ENCODE measurements at regions not wholly inside any gene's neighbourhood (a gene's known extent, or its start where the extent isn't known, plus 50 kb on each side); places are given as distances from the start of the nearest gene placed in this dataset.

- DNase-seq (ENCODE audit: insufficient read length, low spot score): no peak
Observed at GRCh38 chr1:222275729-222276465, 272.0 kb downstream of the HHIPL2 start.

DNA sequence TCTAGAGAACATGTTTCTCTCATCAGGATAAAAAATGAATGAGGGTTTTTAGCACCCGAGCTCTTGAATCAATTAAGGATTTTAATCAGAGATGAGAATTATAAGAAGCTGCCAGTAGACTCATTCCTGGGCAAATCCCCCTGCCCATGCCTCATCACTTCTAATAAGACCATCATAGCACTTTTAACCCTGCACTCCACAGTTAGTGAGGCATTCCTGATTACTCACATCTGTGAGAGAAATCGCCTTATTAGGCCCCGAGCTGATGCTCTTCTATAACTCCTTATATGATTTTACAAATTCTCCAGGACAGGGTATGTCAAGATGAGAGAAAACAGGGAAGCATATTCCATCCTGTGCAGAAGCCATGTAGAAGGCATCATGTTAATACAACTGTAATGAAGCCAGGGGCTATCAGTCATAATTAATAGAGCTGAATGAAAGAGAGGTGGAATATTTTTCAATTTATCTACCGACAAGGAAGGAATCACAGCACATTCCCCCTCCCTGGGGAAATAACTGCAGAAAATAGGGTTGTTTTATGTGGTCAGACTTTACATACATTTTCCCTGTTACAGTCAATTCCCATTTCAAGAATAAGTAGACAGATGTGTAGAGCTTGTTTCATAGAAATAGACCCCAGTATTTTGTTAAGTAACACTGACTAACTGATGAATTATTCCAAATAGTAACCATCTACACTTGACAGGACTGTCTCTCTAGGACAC is 272.7 kb downstream of the HHIPL2 start:
- DNase-seq (ENCODE audit: insufficient read length, low spot score) (no peak), FAIRE-seq (no peak)
- no peak for TF ChIP-seq POLR2A (IDR thresholded peaks at IDR 0.05; ENCODE audit: low read depth, low read length)

More at GRCh38 chr1:222275729-222276465, 272.0 kb downstream of the HHIPL2 start:
- TF ChIP-seq POLR2A (IDR thresholded peaks at IDR 0.05; ENCODE audit: low read depth, low read length): no peak
- no peak for FAIRE-seq

GRCh38 chr1:222266223-222267196 is 281.4 kb downstream of the HHIPL2 start:
- no peak for TF ChIP-seq POLR2A (IDR thresholded peaks at IDR 0.05; ENCODE audit: low read depth, low read length)
- DNase-seq (ENCODE audit: insufficient read length, low spot score) (no peak), FAIRE-seq (no peak)

DNA sequence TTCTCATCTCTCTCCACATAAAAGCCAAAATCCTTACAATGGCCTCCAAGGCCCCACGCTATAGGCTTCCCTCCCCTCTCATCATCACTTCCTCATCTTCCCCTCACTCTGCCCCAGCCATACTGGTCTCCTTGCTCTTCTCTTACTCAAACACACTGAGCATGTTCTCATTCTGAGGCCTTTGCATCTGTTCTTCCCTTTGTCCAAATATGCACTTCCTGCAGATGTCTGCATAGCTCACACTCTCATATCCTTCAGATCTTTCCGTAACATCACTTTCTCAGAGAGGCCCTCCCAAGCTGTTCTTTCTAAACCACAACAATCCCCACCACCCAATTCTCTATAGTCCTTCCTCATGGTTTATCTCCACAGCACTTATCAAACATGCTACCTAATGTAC is 284.1 kb downstream of the HHIPL2 start:
- no peak for TF ChIP-seq POLR2A (IDR thresholded peaks at IDR 0.05; ENCODE audit: low read depth, low read length)
- no peak for FAIRE-seq
- DNase-seq (ENCODE audit: insufficient read length, low spot score): no peak

DNA sequence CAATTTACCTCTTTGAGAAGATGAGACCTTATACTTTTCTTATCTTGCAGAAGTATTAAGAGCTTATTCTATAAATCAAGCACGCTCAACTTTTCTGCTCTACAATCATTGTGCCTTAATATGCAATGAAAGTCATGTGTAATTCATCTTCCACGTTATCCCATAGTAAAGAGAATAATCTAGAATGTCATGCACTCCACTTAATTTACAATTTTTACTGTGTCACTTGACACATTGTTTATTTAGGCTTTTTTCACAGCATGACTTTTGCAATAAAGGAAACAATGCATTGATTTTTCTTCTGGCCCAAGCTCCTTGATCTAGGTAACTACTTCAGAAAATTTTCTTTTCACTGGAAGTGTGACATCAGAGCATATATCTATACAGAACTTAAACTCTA is 290.9 kb downstream of the HHIPL2 start:
- no peak for TF ChIP-seq POLR2A (IDR thresholded peaks at IDR 0.05; ENCODE audit: low read depth, low read length)
- no peak for DNase-seq (ENCODE audit: insufficient read length, low spot score)
- FAIRE-seq: no peak

DNA sequence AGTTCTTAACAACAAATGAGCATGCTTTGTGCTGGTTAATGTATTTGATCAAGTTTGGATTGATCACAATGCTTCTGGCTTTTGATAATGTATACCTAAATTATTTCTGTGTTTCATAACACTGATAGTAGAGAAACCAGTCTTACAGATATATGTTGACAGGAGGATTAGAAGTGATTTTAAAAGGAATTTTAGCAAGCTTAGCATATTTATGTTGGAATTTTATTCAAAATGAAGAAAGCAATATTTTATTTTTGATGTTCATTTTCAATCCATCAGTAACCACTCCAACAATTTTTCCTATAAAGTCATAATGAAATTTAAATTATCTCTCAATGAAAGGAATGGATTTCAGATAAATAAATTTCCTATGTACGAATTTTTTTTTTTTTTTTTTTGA is 291.8 kb downstream of the HHIPL2 start:
- no peak for TF ChIP-seq POLR2A (IDR thresholded peaks at IDR 0.05; ENCODE audit: low read depth, low read length)
- FAIRE-seq (no peak), DNase-seq (ENCODE audit: insufficient read length, low spot score) (no peak)

DNA sequence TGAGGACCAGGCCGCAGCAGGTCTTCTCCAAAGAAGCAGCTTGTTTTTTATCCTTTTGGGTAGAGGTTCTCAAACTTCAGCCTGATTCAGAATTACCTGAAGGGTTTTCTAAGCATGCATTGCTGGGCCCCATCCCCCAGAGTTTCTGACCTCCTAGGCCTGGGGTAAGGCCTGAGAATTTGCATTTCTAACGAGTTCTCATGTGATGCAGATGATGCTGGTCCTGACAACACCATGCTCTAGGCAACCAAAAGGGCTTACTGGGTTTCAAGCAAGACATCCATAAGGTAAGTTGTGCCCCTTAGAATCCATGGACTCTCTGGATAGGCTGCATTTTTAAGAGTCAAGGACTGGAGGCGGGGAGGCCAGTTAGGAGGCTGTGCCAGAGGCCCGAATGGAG is 295.1 kb downstream of the HHIPL2 start:
- FAIRE-seq: no peak
- TF ChIP-seq POLR2A (IDR thresholded peaks at IDR 0.05; ENCODE audit: low read depth, low read length): no peak
- no peak for DNase-seq (ENCODE audit: insufficient read length, low spot score)

DNA sequence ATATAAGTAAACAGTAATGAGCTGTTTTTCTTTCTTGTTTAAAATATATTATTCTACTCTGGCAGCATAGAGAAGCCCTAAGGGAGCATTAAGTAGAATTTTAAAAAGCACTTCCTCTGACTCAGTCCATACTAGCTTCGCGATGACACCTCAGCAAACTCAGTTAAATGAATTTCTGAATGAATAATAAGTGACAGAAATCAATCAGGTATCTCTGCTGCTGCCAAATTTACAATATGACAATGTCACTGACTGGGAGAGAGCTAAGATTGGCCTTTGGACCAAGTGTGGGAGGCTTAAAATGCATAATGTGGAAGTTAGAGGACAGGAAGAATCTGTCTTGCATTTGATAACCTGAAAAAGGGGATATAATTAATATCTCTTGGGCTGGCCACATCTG is 296.1 kb downstream of the HHIPL2 start:
- FAIRE-seq (no peak), DNase-seq (ENCODE audit: insufficient read length, low spot score) (no peak)
- TF ChIP-seq POLR2A (IDR thresholded peaks at IDR 0.05; ENCODE audit: low read depth, low read length): no peak

- no peak for TF ChIP-seq POLR2A (IDR thresholded peaks at IDR 0.05; ENCODE audit: low read depth, low read length)
- DNase-seq (ENCODE audit: insufficient read length, low spot score): no peak
- FAIRE-seq: no peak
Observed at GRCh38 chr1:222250376-222250775, 297.5 kb downstream of the HHIPL2 start.

- DNase-seq (ENCODE audit: insufficient read length, low spot score) (no peak), FAIRE-seq (no peak)
- no peak for TF ChIP-seq POLR2A (IDR thresholded peaks at IDR 0.05; ENCODE audit: low read depth, low read length)
Observed at GRCh38 chr1:222247811-222248310, 300.0 kb downstream of the HHIPL2 start.

GRCh38 chr1:222247081-222247480 is 300.8 kb downstream of the HHIPL2 start:
- no peak for TF ChIP-seq POLR2A (IDR thresholded peaks at IDR 0.05; ENCODE audit: low read depth, low read length)
- FAIRE-seq: no peak
- DNase-seq (ENCODE audit: insufficient read length, low spot score): no peak

DNA sequence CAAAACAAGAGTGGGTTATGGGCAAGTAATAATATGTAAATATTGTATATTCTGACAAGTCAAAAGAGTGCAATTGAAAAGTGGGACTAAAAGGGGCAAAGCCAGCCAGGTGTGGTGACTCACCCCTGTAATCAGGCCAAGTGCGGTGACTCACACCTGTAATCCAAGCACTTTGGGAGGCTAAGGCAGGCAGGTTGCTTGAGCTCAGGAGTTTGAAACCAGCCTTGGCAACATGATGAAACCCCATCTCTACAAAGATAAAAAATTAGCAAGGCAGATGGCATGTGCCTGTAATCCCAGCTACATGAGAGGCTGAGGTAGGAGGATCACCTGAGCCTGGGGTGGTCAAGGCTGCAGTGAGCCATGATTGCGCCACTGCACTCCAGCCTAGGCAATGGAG is 304.0 kb downstream of the HHIPL2 start:
- no peak for FAIRE-seq
- no peak for DNase-seq (ENCODE audit: insufficient read length, low spot score)
- TF ChIP-seq POLR2A (IDR thresholded peaks at IDR 0.05; ENCODE audit: low read depth, low read length): no peak

- no peak for FAIRE-seq
- no peak for DNase-seq (ENCODE audit: insufficient read length, low spot score)
- no peak for TF ChIP-seq POLR2A (IDR thresholded peaks at IDR 0.05; ENCODE audit: low read depth, low read length)
Observed at GRCh38 chr1:222242492-222242891, 305.4 kb downstream of the HHIPL2 start.

GRCh38 chr1:222241410-222241809 is 306.5 kb downstream of the HHIPL2 start:
- TF ChIP-seq POLR2A (IDR thresholded peaks at IDR 0.05; ENCODE audit: low read depth, low read length): no peak
- FAIRE-seq: no peak
- DNase-seq (ENCODE audit: insufficient read length, low spot score): no peak
